H1 (cell line): ENCODE measurements at regions not wholly inside any gene's neighbourhood (a gene's known extent, or its start where the extent isn't known, plus 50 kb on each side); places are given as distances from the start of the nearest gene placed in this dataset.

Experiments
- BACH1 ChIP-seq: IDR thresholded peaks from 2 replicates; pipeline ENCODE4 v1.6.1; 2012; ENCODE audit warnings: low read length, improper control_type of control experiment
- CBX8 ChIP-seq: fragments of 300-800, 300-1000 bp; sonication (generic); IDR thresholded peaks from 2 replicates; pipeline ENCODE4 v1.7.1; 2016; ENCODE audit warnings: low read depth, low read length, borderline replicate concordance
- CEBPB ChIP-seq: IDR thresholded peaks from 2 replicates; pipeline ENCODE4 v1.6.1; 2012; ENCODE audit warnings: low read depth, low read length
- CHD7 ChIP-seq: fragments of 300-600 bp; sonication (generic); IDR thresholded peaks from 2 replicates; pipeline ENCODE4 v1.7.1; 2012; ENCODE audit warnings: low read length, moderate library complexity, mild to moderate bottlenecking, inconsistent platforms; ENCODE audit not compliant: insufficient replicate concordance
- E2F6 ChIP-seq: IDR thresholded peaks from 2 replicates; pipeline ENCODE4 v1.6.1; 2012; ENCODE audit warnings: inconsistent platforms
- HDAC2 ChIP-seq, 2 experiments: fragments of 300-600 bp in 1 of 2; sonication (generic) in 1 of 2; IDR thresholded peaks; 2 replicates each; pipeline ENCODE4 v1.6.1; 2011 to 2012; ENCODE audit warnings: low read depth in 2 of 2, low read length in 2 of 2, mild to moderate bottlenecking in 2 of 2, moderate library complexity in 2 of 2, borderline replicate concordance in 1 of 2, inconsistent platforms in 1 of 2
- JUN ChIP-seq: IDR thresholded peaks from 2 replicates; pipeline ENCODE4 v1.6.1; 2011; ENCODE audit warnings: low read depth, mild to moderate bottlenecking, improper control_type of control experiment, low read length
- SP4 ChIP-seq: IDR thresholded peaks from 2 replicates; pipeline ENCODE4 v1.6.1; 2012; ENCODE audit warnings: low read length, inconsistent platforms

- TF ChIP-seq CHD7: no peak
- TF ChIP-seq SP4: no peak
- no peak for TF ChIP-seq BACH1
- TF ChIP-seq E2F6: no peak
- TF ChIP-seq CEBPB: no peak
- no peak for TF ChIP-seq JUN
- no peak for TF ChIP-seq CBX8
- no peak for TF ChIP-seq HDAC2 (IDR thresholded peaks at IDR 0.05; ENCODE audit: borderline replicate concordance in 1 of 2, low read depth in 2 of 2, low read length in 2 of 2)
- TF ChIP-seq, all 59 proteins: peak for 0
Measured at GRCh38 chr3:74523811-74524210, 90.6 kb downstream of the CNTN3 start (continued).
